Neural progenitor cell (in vitro differentiated cells): ENCODE measurements at regions not wholly inside any gene's neighbourhood (a gene's known extent, or its start where the extent isn't known, plus 50 kb on each side); places are given as distances from the start of the nearest gene placed in this dataset.

Experiments used
- DNase-seq: peaks from one replicate; pipeline ENCODE4 v3.0.0-alpha.2; 2016; ENCODE audit warnings: low spot score
- H2AFZ ChIP-seq: fragments of 200-600 bp; sonication (generic); replicated peaks from 2 replicates; pipeline ENCODE4 v1.6.1; 2016; ENCODE audit warnings: antibody characterized with exemption
- H3F3A ChIP-seq: fragments of 200-600 bp; sonication (generic); 2 replicates; pipeline ENCODE4 v1.6.1; 2016; ENCODE audit warnings: antibody characterized with exemption, low read depth
- H3K27ac ChIP-seq: fragments of 200-600 bp; sonication (generic); 2 replicates; pipeline ENCODE4 v1.5.1; 2016; ENCODE audit warnings: mild to moderate bottlenecking
- H3K27me3 ChIP-seq: fragments of 200-600 bp; sonication (generic); 2 replicates; pipeline ENCODE4 v1.6.1; 2016; ENCODE audit warnings: mild to moderate bottlenecking, moderate library complexity
- H3K36me3 ChIP-seq: fragments of 200-600 bp; sonication (generic); 2 replicates; pipeline ENCODE4 v1.5.1; 2016
- H3K4me1 ChIP-seq: fragments of 200-600 bp; sonication (generic); 2 replicates; pipeline ENCODE4 v1.6.1; 2016; ENCODE audit warnings: mixed run types
- H3K4me2 ChIP-seq: fragments of 200-600 bp; sonication (generic); 2 replicates; pipeline ENCODE4 v1.6.1; 2016
- H3K4me3 ChIP-seq: fragments of 200-600 bp; sonication (generic); 2 replicates; pipeline ENCODE4 v1.5.1; 2016
- H3K79me2 ChIP-seq: fragments of 200-600 bp; sonication (generic); 2 replicates; pipeline ENCODE4 v1.6.1; 2016; ENCODE audit warnings: low read depth
- H3K9ac ChIP-seq: fragments of 200-600 bp; sonication (generic); 2 replicates; pipeline ENCODE4 v1.6.1; 2016
- H3K9me3 ChIP-seq: fragments of 200-600 bp; sonication (generic); 2 replicates; pipeline ENCODE4 v1.5.1; 2016; ENCODE audit warnings: low read depth
- H4K20me1 ChIP-seq: fragments of 200-600 bp; sonication (generic); 2 replicates; pipeline ENCODE4 v1.6.1; 2016; ENCODE audit warnings: low read depth
- H3K27ac Mint-ChIP-seq: 3 replicates; pipeline ENCODE4 v1.8.0; 2021; ENCODE audit warnings: mixed read lengths
- H3K27me3 Mint-ChIP-seq: 2 replicates; pipeline ENCODE4 v1.8.0; 2022; ENCODE audit warnings: low read depth, mild to moderate bottlenecking, inconsistent platforms, moderate library complexity, mixed read lengths; ENCODE audit not compliant: insufficient read depth
- H3K36me3 Mint-ChIP-seq: 3 replicates; pipeline ENCODE4 v1.8.0; 2021; ENCODE audit warnings: mixed read lengths
- H3K4me1 Mint-ChIP-seq: 3 replicates; pipeline ENCODE4 v1.8.0; 2021; ENCODE audit warnings: mixed read lengths
- H3K4me3 Mint-ChIP-seq: 3 replicates; pipeline ENCODE4 v1.8.0; 2021; ENCODE audit warnings: mild to moderate bottlenecking, moderate library complexity, mixed read lengths
- H3K9me3 Mint-ChIP-seq: 3 replicates; pipeline ENCODE4 v1.8.0; 2020; ENCODE audit warnings: mixed read lengths
- EZH2 ChIP-seq: fragments of 200-600 bp; sonication (generic); IDR thresholded peaks from 2 replicates; pipeline ENCODE4 v1.6.1; 2017; ENCODE audit warnings: antibody characterized with exemption, mild to moderate bottlenecking, moderate library complexity
- EZH2phosphoT487 ChIP-seq: fragments of 200-600 bp; sonication (generic); IDR thresholded peaks from 2 replicates; pipeline ENCODE4 v1.6.1; 2017; ENCODE audit warnings: antibody characterized with exemption
- TF ChIP-seq, protein P1 (sequence below): fragments of 200-600 bp; sonication (generic); IDR thresholded peaks from 2 replicates; pipeline ENCODE4 v1.5.1; 2017; ENCODE audit warnings: antibody characterized with exemption, mild to moderate bottlenecking

DNA sequence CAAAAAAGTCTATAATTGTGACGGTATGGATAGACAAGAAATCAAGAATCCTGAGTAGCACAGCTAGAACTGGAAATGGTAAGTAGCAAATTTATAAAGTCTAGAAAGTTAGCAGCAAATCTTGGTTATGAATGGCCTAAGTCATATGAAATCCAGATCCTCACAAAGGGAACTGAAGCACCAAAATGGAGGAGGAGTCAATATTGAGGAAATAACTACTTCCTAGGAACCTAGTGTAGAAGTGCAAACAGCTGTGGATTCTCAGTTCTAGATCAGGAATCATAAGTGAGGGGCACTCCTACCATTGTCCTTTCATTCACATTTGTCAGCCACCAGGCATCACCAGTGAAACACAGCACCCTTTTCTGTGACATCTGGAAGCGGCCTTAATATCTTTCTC, 202.2 kb upstream of the DCN start:
- DNase-seq: no peak
- Histone ChIP-seq H3K4me3 (no peak overlapping the region), H3K27ac (no peak overlapping the region), H3F3A (peaks cover 13% of the 10 kb centered on the region), H3K9ac (no peak overlapping the region), H3K4me2 (no peak overlapping the region), H3K79me2 (no peaks in the 10 kb centered on the region), H3K9me3 (no peaks in the 10 kb centered on the region), H3K4me1 (peaks cover 21% of the 10 kb centered on the region), H4K20me1 (no peaks in the 10 kb centered on the region), H3K36me3 (no peaks in the 10 kb centered on the region), H2AFZ (no peak overlapping the region), H3K27me3 (no peaks in the 10 kb centered on the region)
- TF ChIP-seq EZH2 (no peak), EZH2phosphoT487 (no peak)
- TF ChIP-seq, protein P1, sequence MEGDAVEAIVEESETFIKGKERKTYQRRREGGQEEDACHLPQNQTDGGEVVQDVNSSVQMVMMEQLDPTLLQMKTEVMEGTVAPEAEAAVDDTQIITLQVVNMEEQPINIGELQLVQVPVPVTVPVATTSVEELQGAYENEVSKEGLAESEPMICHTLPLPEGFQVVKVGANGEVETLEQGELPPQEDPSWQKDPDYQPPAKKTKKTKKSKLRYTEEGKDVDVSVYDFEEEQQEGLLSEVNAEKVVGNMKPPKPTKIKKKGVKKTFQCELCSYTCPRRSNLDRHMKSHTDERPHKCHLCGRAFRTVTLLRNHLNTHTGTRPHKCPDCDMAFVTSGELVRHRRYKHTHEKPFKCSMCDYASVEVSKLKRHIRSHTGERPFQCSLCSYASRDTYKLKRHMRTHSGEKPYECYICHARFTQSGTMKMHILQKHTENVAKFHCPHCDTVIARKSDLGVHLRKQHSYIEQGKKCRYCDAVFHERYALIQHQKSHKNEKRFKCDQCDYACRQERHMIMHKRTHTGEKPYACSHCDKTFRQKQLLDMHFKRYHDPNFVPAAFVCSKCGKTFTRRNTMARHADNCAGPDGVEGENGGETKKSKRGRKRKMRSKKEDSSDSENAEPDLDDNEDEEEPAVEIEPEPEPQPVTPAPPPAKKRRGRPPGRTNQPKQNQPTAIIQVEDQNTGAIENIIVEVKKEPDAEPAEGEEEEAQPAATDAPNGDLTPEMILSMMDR: no peak
- no peak overlapping the region for H3K27ac Mint-ChIP-seq
- no peaks in the 10 kb centered on the region for H3K9me3 Mint-ChIP-seq
- no peaks in the 10 kb centered on the region for H3K36me3 Mint-ChIP-seq
- H3K4me3 Mint-ChIP-seq: no peak overlapping the region
- H3K4me1 Mint-ChIP-seq: peaks cover 17% of the 10 kb centered on the region
- H3K27me3 Mint-ChIP-seq: no peaks in the 10 kb centered on the region

DNA sequence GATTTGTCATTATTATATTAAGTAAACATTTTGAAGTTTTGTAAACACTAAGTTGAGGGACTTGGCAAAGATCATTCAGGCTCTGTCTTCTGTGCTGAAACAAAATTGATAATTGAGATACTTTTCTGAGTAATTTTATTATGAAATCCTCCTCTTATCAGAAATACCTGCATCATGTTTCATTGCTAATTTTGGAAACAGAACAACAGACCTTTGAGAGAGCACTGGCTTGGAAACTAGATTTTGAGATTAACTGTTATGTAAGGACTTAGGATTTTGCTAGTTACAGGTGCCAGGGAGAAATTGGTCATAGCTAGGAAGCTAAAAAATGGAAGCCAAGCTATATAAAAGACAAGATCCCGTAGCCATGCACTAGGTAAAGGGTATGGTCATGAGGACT, 201.7 kb upstream of the DCN start:
- Histone ChIP-seq H3K27me3 (no peaks in the 10 kb centered on the region), H3K9me3 (no peaks in the 10 kb centered on the region), H3K4me1 (peaks cover 21% of the 10 kb centered on the region), H3K4me2 (no peak overlapping the region), H4K20me1 (no peaks in the 10 kb centered on the region), H3K27ac (no peak overlapping the region), H2AFZ (no peak overlapping the region), H3K79me2 (no peaks in the 10 kb centered on the region), H3F3A (peaks cover 13% of the 10 kb centered on the region), H3K4me3 (no peak overlapping the region), H3K9ac (no peak overlapping the region), H3K36me3 (no peaks in the 10 kb centered on the region)
- no peaks in the 10 kb centered on the region for H3K27me3 Mint-ChIP-seq
- no peak for DNase-seq
- peaks cover 17% of the 10 kb centered on the region for H3K4me1 Mint-ChIP-seq
- H3K4me3 Mint-ChIP-seq: no peak overlapping the region
- no peaks in the 10 kb centered on the region for H3K9me3 Mint-ChIP-seq
- H3K36me3 Mint-ChIP-seq: no peaks in the 10 kb centered on the region
- TF ChIP-seq, protein P1: no peak
- TF ChIP-seq EZH2: no peak
- no peak for TF ChIP-seq EZH2phosphoT487
- no peak overlapping the region for H3K27ac Mint-ChIP-seq

DNA sequence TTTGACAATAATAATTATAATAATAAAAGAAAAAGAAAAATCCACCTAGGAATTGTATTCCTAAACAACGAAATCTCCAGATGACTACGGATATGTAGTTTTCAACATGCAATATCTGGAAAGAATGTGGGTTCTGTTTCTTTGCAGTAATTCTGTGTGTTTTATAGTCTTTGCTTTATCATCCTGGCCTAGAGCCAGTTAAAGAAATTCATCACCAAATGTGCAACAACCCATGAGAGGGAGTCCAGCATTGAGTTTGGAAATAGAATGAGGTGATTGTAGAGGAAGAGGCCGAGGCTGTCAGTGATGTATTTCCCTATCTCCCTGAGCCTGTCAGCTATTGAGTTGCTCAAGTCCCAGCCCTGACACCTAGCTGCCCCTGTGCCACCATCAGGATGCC, 200.5 kb upstream of the DCN start:
- no peaks in the 10 kb centered on the region for H3K36me3 Mint-ChIP-seq

More for the DNA sequence above, 200.5 kb upstream of the DCN start:
- no peaks in the 10 kb centered on the region for H3K9me3 Mint-ChIP-seq
- peaks cover 21% of the 10 kb centered on the region for H3K4me1 ChIP-seq
- peaks cover 17% of the 10 kb centered on the region for H3K4me1 Mint-ChIP-seq
- H3K9me3 ChIP-seq: no peaks in the 10 kb centered on the region
- TF ChIP-seq, protein P1: no peak
- TF ChIP-seq EZH2 (no peak), EZH2phosphoT487 (no peak)
- no peak overlapping the region for H3K9ac ChIP-seq
- H3K4me2 ChIP-seq: no peak overlapping the region
- no peaks in the 10 kb centered on the region for H3K79me2 ChIP-seq
- DNase-seq: no peak
- no peak overlapping the region for H3K4me3 Mint-ChIP-seq
- H3K27me3 ChIP-seq: no peaks in the 10 kb centered on the region
- H3K27ac Mint-ChIP-seq: no peak overlapping the region
- no peak overlapping the region for H3K27ac ChIP-seq
- H3F3A ChIP-seq: peaks cover 13% of the 10 kb centered on the region
- H3K36me3 ChIP-seq: no peaks in the 10 kb centered on the region
- H4K20me1 ChIP-seq: no peaks in the 10 kb centered on the region
- H3K27me3 Mint-ChIP-seq: no peaks in the 10 kb centered on the region
- H3K4me3 ChIP-seq: no peak overlapping the region
- no peak overlapping the region for H2AFZ ChIP-seq
